NCI-H2227 (cell line): ENCODE measurements at regions not wholly inside any gene's neighbourhood (a gene's known extent, or its start where the extent isn't known, plus 50 kb on each side); places are given as distances from the start of the nearest gene placed in this dataset.

Experiments used
- DNase-seq: peaks from one replicate; lab custom pipeline; 2025; ENCODE audit not compliant: unreplicated experiment; lab: John Stamatoyannopoulos, UW

- DNase-seq, result no peak
Measured at GRCh38 chr5:125778791-125779190, 644.4 kb upstream of the GRAMD2B start.

GRCh38 chr5:125785407-125785806, 637.8 kb upstream of the GRAMD2B start:
- DNase-seq, result no peak

GRCh38 chr5:125786021-125786420, 637.2 kb upstream of the GRAMD2B start:
- DNase-seq, result no peak

- no peak for DNase-seq
Measured at GRCh38 chr5:125793470-125793869, 629.7 kb upstream of the GRAMD2B start.

GRCh38 chr5:125794922-125795321, 628.3 kb upstream of the GRAMD2B start:
- no peak for DNase-seq

- DNase-seq, result no peak
Measured at GRCh38 chr5:125798307-125798706, 624.9 kb upstream of the GRAMD2B start.

GRCh38 chr5:125812651-125813050, 610.6 kb upstream of the GRAMD2B start:
- DNase-seq, result no peak

- no peak for DNase-seq
Measured at GRCh38 chr5:125813221-125813974, 609.8 kb upstream of the GRAMD2B start.

- DNase-seq, result peak; percentile 11
Measured at GRCh38 chr5:125814119-125814518, 609.1 kb upstream of the GRAMD2B start.

GRCh38 chr5:125823572-125823971, 599.6 kb upstream of the GRAMD2B start:
- DNase-seq, result no peak

GRCh38 chr5:125826214-125826613, 597.0 kb upstream of the GRAMD2B start:
- DNase-seq, result no peak

GRCh38 chr5:125829349-125829748, 593.9 kb upstream of the GRAMD2B start:
- no peak for DNase-seq

GRCh38 chr5:125833398-125833797, 589.8 kb upstream of the GRAMD2B start:
- DNase-seq, result no peak

GRCh38 chr5:125834438-125835115, 588.6 kb upstream of the GRAMD2B start:
- DNase-seq, result no peak

- DNase-seq, result peak; percentile 60
Measured at GRCh38 chr5:125835293-125836172, 587.7 kb upstream of the GRAMD2B start.

GRCh38 chr5:125836256-125836655, 587.0 kb upstream of the GRAMD2B start:
- no peak for DNase-seq

- peak; percentile 12 for DNase-seq
Measured at GRCh38 chr5:125837866-125838265, 585.3 kb upstream of the GRAMD2B start.

GRCh38 chr5:125847561-125847960, 575.6 kb upstream of the GRAMD2B start:
- no peak for DNase-seq

GRCh38 chr5:125848751-125849150, 574.5 kb upstream of the GRAMD2B start:
- DNase-seq, result no peak

GRCh38 chr5:125856949-125857348, 566.3 kb upstream of the GRAMD2B start:
- DNase-seq, result no peak

GRCh38 chr5:125863579-125863978, 559.6 kb upstream of the GRAMD2B start:
- DNase-seq, result peak; percentile 1
